ENCODE measurements at regions not wholly inside any gene's neighbourhood (a gene's known extent, or its start where the extent isn't known, plus 50 kb on each side); places are given as distances from the start of the nearest gene placed in this dataset.

- no peaks in the 10 kb centered on the region for H3K27me3 ChIP-seq (ENCODE audit: insufficient read depth, poor library complexity, severe bottlenecking)
- no peak for DNase-seq (ENCODE audit: low read depth in 1 of 2, low spot score in 1 of 2)
- H3K27ac ChIP-seq (replicated peaks): no peak overlapping the region
Observed at GRCh38 chr9:135278586-135278985, 191.1 kb downstream of the OLFM1 start.

GRCh38 chr9:135279385-135279784, 191.9 kb downstream of the OLFM1 start:
- no peak overlapping the region for H3K4me3 ChIP-seq (replicated peaks; ENCODE audit: insufficient read depth, low read length)
- no peak overlapping the region for H3K27ac ChIP-seq (replicated peaks)
- no peak for DNase-seq (ENCODE audit: low read depth in 1 of 2, low spot score in 1 of 2)
- TF ChIP-seq CTCF (IDR thresholded peaks at IDR 0.05; ENCODE audit: insufficient read depth, low read length) (no peak), SPI1 (IDR thresholded peaks at IDR 0.05; ENCODE audit: borderline replicate concordance, low read depth) (no peak), REST (IDR thresholded peaks at IDR 0.05; ENCODE audit: insufficient replicate concordance, low read depth) (no peak), POLR2AphosphoS5 (IDR thresholded peaks at IDR 0.05; ENCODE audit: low read depth) (no peak), GABPA (IDR thresholded peaks at IDR 0.05; ENCODE audit: low read depth) (no peak)
- no peaks in the 10 kb centered on the region for H3K27me3 ChIP-seq (ENCODE audit: insufficient read depth, poor library complexity, severe bottlenecking)

More at GRCh38 chr9:135278586-135278985, 191.1 kb downstream of the OLFM1 start:
- H3K4me3 ChIP-seq (replicated peaks; ENCODE audit: insufficient read depth, low read length): no peak overlapping the region
- no peak for TF ChIP-seq REST (IDR thresholded peaks at IDR 0.05; ENCODE audit: insufficient replicate concordance, low read depth)
- TF ChIP-seq GABPA (IDR thresholded peaks at IDR 0.05; ENCODE audit: low read depth): no peak
- no peak for TF ChIP-seq POLR2AphosphoS5 (IDR thresholded peaks at IDR 0.05; ENCODE audit: low read depth)
- TF ChIP-seq SPI1 (IDR thresholded peaks at IDR 0.05; ENCODE audit: borderline replicate concordance, low read depth): no peak
- no peak for TF ChIP-seq CTCF (IDR thresholded peaks at IDR 0.05; ENCODE audit: insufficient read depth, low read length)

- no peak for TF ChIP-seq CTCF (IDR thresholded peaks at IDR 0.05; ENCODE audit: insufficient read depth, low read length)
- no peak for TF ChIP-seq SPI1 (IDR thresholded peaks at IDR 0.05; ENCODE audit: borderline replicate concordance, low read depth)
- H3K27me3 ChIP-seq (ENCODE audit: insufficient read depth, poor library complexity, severe bottlenecking): no peaks in the 10 kb centered on the region
- DNase-seq (ENCODE audit: low read depth in 1 of 2, low spot score in 1 of 2): no peak
- H3K27ac ChIP-seq (replicated peaks): no peak overlapping the region
- H3K4me3 ChIP-seq (replicated peaks; ENCODE audit: insufficient read depth, low read length): no peak overlapping the region
Observed at GRCh38 chr9:135279834-135280393, 192.4 kb downstream of the OLFM1 start.

- no peaks in the 10 kb centered on the region for H3K27me3 ChIP-seq (ENCODE audit: insufficient read depth, poor library complexity, severe bottlenecking)
- no peak overlapping the region for H3K4me3 ChIP-seq (replicated peaks; ENCODE audit: insufficient read depth, low read length)
- no peak for TF ChIP-seq CTCF (IDR thresholded peaks at IDR 0.05; ENCODE audit: insufficient read depth, low read length)
- TF ChIP-seq POLR2AphosphoS5 (IDR thresholded peaks at IDR 0.05; ENCODE audit: low read depth): no peak
- H3K27ac ChIP-seq (replicated peaks): no peak overlapping the region
- no peak for DNase-seq (ENCODE audit: low read depth in 1 of 2, low spot score in 1 of 2)
Observed at GRCh38 chr9:135280666-135281065, 193.2 kb downstream of the OLFM1 start.
